B cell (primary cell): ENCODE measurements at regions not wholly inside any gene's neighbourhood (a gene's known extent, or its start where the extent isn't known, plus 50 kb on each side); places are given as distances from the start of the nearest gene placed in this dataset.
"Not testable (repeated sequence)": the region's sequence is repeated elsewhere in the genome, so short reads cannot be mapped to it uniquely, and the experiment has no call there.

Experiments used
- ATAC-seq: fragments of 200-7000 bp; cut with Tn5 transposase; one replicate; pipeline ENCODE4 v1.10.0; 2021; ENCODE audit warnings: low read depth, mild to moderate bottlenecking, moderate number of reproducible peaks, moderate library complexity
- CTCF ChIA-PET: fragments of 350-600 bp; sonication (Branson Sonifier 250); formaldehyde crosslinking; loops from one replicate; lab custom pipeline; 2021; ENCODE audit warnings: antibody characterized with exemption, inconsistent platforms; lab: Charles Lee
- POLR2A ChIA-PET: fragments of 350-600 bp; sonication (Branson Sonifier 250); formaldehyde crosslinking; loops from one replicate; lab custom pipeline; 2021; ENCODE audit warnings: antibody characterized with exemption; lab: Charles Lee
- DNase-seq: peaks from one replicate; pipeline ENCODE4 v3.0.0; 2013
- H2AFZ ChIP-seq: 2 replicates; pipeline ENCODE4 v1.6.1; 2012; ENCODE audit warnings: mild to moderate bottlenecking, low read depth, low read length; ENCODE audit not compliant: insufficient read depth, poor library complexity, severe bottlenecking
- H3K27ac ChIP-seq, 2 donors: 1 replicate in 1 of 2; 2 replicates in 1 of 2; pipeline ENCODE4 v1.5.1; 2012 to 2013; ENCODE audit warnings: low read length in 2 of 2, mild to moderate bottlenecking in 2 of 2, moderate library complexity in 1 of 2
- H3K27me3 ChIP-seq, 4 experiments: fragments of 200-600 bp in 1 of 4; sonication (generic) in 1 of 4; replicated peaks in 1 of 4; 1 replicate in 2 of 4; 2 replicates in 2 of 4; pipeline versions ENCODE4 v1.6.1 to v1.7.0; 2013 to 2016; ENCODE audit warnings: low read length in 3 of 4, mild to moderate bottlenecking in 2 of 4, mixed read lengths in 1 of 4, moderate library complexity in 1 of 4; ENCODE audit not compliant: insufficient read depth in 4 of 4, control insufficient read depth in 3 of 4; ENCODE audit errors: control extremely low read depth in 1 of 4
- H3K36me3 ChIP-seq, 2 experiments: replicated peaks in 1 of 2; 1 replicate in 1 of 2; 2 replicates in 1 of 2; pipeline versions ENCODE4 v1.6.1 to v1.7.1; 2013; ENCODE audit warnings: low read length in 1 of 2; ENCODE audit not compliant: insufficient read depth in 2 of 2, control insufficient read depth in 1 of 2; ENCODE audit errors: control extremely low read depth in 1 of 2, extremely low read depth in 1 of 2
- H3K4me1 ChIP-seq, 2 donors: fragments of 200-600 bp in 1 of 2; sonication (generic) in 1 of 2; 1 replicate in 1 of 2; 2 replicates in 1 of 2; pipeline versions ENCODE4 v1.5.1 to v1.6.1; 2013 to 2017; ENCODE audit warnings: low read length in 2 of 2; ENCODE audit not compliant: control insufficient read depth in 2 of 2, insufficient read depth in 2 of 2
- H3K4me2 ChIP-seq: replicated peaks from 2 replicates; pipeline ENCODE3; 2012; ENCODE audit warnings: mild to moderate bottlenecking, low read depth, low read length; ENCODE audit not compliant: poor library complexity, severe bottlenecking
- H3K4me3 ChIP-seq, 5 experiments: fragments of 200-600 bp in 1 of 5; sonication (generic) in 1 of 5; 1 replicate in 3 of 5; 2 replicates in 2 of 5; pipeline versions ENCODE4 v1.5.1 to v1.7.0; 2011 to 2016; ENCODE audit warnings: low read length in 4 of 5, mild to moderate bottlenecking in 4 of 5, low read depth in 2 of 5, control low read depth in 1 of 5, moderate library complexity in 1 of 5; ENCODE audit not compliant: insufficient read depth in 1 of 5; ENCODE audit errors: control extremely low read depth in 1 of 5, extremely low read depth in 1 of 5
- H3K79me2 ChIP-seq: fragments of 200-600 bp; sonication (generic); one replicate; pipeline ENCODE4 v1.6.0; 2016; ENCODE audit warnings: low read length; ENCODE audit not compliant: control insufficient read depth, insufficient read depth
- H3K9ac ChIP-seq: fragments of 200-600 bp; sonication (generic); 2 replicates; pipeline ENCODE4 v1.6.1; 2017; ENCODE audit warnings: mild to moderate bottlenecking, low read length, moderate library complexity
- H3K9me3 ChIP-seq, 3 donors: one replicate each; pipeline versions ENCODE4 v1.6.1 to v1.7.1; 2013; ENCODE audit warnings: low read length in 2 of 3; ENCODE audit not compliant: control insufficient read depth in 2 of 3, insufficient read depth in 1 of 3; ENCODE audit errors: control extremely low read depth in 1 of 3
- H4K20me1 ChIP-seq: 2 replicates; pipeline ENCODE4 v1.6.0; 2012; ENCODE audit warnings: mild to moderate bottlenecking, low read length; ENCODE audit not compliant: insufficient read depth, control insufficient read depth, poor library complexity, severe bottlenecking
- H3K27ac Mint-ChIP-seq: one replicate; pipeline ENCODE4 v1.8.0; 2021; ENCODE audit warnings: mixed read lengths
- H3K27me3 Mint-ChIP-seq: one replicate; pipeline ENCODE4 v1.8.0; 2021; ENCODE audit warnings: mixed read lengths
- H3K4me1 Mint-ChIP-seq: one replicate; pipeline ENCODE4 v1.8.0; 2021; ENCODE audit warnings: mixed read lengths
- H3K4me3 Mint-ChIP-seq: one replicate; pipeline ENCODE4 v1.8.0; 2021; ENCODE audit warnings: mixed read lengths
- H3K9me3 Mint-ChIP-seq: one replicate; pipeline ENCODE4 v1.8.0; 2022; ENCODE audit warnings: mixed read lengths; ENCODE audit not compliant: insufficient read depth
- EZH2 ChIP-seq: IDR thresholded peaks from 2 replicates; pipeline ENCODE4 v1.6.1; 2012; ENCODE audit warnings: borderline replicate concordance, low read depth, mild to moderate bottlenecking, moderate library complexity, low read length; ENCODE audit not compliant: insufficient read depth, poor library complexity, severe bottlenecking
- WGBS: methylation state at CpG from one replicate; pipeline ENCODE4 v1.1.5; 2013; ENCODE audit warnings: missing lambda C conversion rate; ENCODE audit not compliant: insufficient coverage; 5-methylcytosine and 5-hydroxymethylcytosine counted together
- intact Hi-C: fragments of 100-400 bp; cut with micrococcal nuclease; formaldehyde crosslinking; loops from one replicate; pipeline ENCODE4 v1.10.0; 2022
- TF ChIP-seq, protein P1 (sequence below): fragments of 200-600 bp; IDR thresholded peaks from one replicate; pipeline ENCODE4 v1.8.0; 2022; ENCODE audit warnings: antibody characterized with exemption, mild to moderate bottlenecking

DNA sequence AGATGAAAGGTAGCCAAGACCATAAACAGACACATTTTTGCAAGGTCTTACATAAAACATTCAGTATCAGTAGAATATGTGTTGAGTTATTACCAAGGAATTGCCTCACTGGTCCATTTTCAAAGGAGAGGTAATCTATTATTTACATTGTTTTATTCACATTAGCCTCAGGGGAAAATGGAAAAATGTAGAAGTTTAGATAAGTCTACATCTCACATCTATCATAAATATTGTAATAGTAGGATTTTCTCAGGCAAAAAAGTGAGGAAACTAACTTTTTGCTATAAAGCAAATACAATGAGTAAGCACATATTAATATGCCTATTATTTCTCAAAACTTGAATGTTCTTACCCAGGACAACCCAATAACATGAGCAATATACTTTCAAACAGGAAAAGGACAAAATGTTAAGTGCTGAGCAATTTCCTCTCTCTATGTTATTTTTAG, 184.6 kb upstream of the AGTR1 start:
- no peaks in the 10 kb centered on the region for H3K79me2 ChIP-seq
- no peak overlapping the region for H3K4me3 Mint-ChIP-seq
- no peaks in the 10 kb centered on the region for H3K9me3 ChIP-seq
- H3K27ac ChIP-seq, result no peak overlapping the region
- peaks cover 2% of the 10 kb centered on the region for H3K9me3 Mint-ChIP-seq
- H3K4me1 Mint-ChIP-seq, result no peaks in the 10 kb centered on the region
- no peaks in the 10 kb centered on the region for H3K36me3 ChIP-seq
- no peaks in the 10 kb centered on the region for H3K27me3 ChIP-seq
- ChIA-PET CTCF (no interaction called here), POLR2A (no interaction called here)
- H3K4me2 ChIP-seq, result no peak overlapping the region
- no peaks in the 10 kb centered on the region for H3K27me3 Mint-ChIP-seq
- DNase-seq (no peak), ATAC-seq (no peak)
- intact Hi-C loops, result no loop called here
- TF ChIP-seq, protein P1, sequence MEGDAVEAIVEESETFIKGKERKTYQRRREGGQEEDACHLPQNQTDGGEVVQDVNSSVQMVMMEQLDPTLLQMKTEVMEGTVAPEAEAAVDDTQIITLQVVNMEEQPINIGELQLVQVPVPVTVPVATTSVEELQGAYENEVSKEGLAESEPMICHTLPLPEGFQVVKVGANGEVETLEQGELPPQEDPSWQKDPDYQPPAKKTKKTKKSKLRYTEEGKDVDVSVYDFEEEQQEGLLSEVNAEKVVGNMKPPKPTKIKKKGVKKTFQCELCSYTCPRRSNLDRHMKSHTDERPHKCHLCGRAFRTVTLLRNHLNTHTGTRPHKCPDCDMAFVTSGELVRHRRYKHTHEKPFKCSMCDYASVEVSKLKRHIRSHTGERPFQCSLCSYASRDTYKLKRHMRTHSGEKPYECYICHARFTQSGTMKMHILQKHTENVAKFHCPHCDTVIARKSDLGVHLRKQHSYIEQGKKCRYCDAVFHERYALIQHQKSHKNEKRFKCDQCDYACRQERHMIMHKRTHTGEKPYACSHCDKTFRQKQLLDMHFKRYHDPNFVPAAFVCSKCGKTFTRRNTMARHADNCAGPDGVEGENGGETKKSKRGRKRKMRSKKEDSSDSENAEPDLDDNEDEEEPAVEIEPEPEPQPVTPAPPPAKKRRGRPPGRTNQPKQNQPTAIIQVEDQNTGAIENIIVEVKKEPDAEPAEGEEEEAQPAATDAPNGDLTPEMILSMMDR, result no peak
- no peak for TF ChIP-seq EZH2
- H3K4me1 ChIP-seq, result no peaks in the 10 kb centered on the region
- H3K27ac Mint-ChIP-seq, result no peak overlapping the region
- no peak overlapping the region for H3K4me3 ChIP-seq
- H2AFZ ChIP-seq, result no peak overlapping the region
- H3K9ac ChIP-seq, result no peak overlapping the region
- H4K20me1 ChIP-seq, result no peaks in the 10 kb centered on the region

DNA sequence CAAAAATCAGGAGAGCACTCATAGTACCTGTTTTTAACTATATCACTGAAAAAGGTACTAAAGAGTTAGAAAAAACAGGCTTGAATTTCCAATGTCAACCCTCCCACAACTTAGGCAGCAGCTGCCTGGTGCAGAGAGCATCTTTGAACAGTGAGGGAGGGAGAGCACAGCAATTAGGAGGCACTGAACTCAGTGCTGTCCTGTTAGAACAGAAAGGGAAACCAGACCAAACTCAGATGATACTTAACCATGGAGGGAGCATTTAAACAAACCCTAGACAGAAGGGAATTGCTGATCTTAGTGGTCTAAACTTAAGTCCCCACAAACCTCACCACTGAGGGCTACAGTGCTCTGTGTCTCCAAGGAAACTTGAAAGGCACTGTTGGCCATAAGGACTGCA, 179.2 kb upstream of the AGTR1 start:
- Histone ChIP-seq H4K20me1 (no peaks in the 10 kb centered on the region), H3K9ac (no peak overlapping the region), H3K36me3 (no peaks in the 10 kb centered on the region), H3K27me3 (no peaks in the 10 kb centered on the region), H3K4me1 (no peaks in the 10 kb centered on the region), H2AFZ (no peak overlapping the region), H3K4me2 (no peak overlapping the region), H3K79me2 (no peaks in the 10 kb centered on the region), H3K4me3 (no peak overlapping the region), H3K9me3 (peaks cover 0 to 3% (median 0%) of the 10 kb centered on the region in 3 donors), H3K27ac (no peak overlapping the region)
- Mint-ChIP-seq H3K4me3 (no peak overlapping the region), H3K9me3 (peaks cover 2% of the 10 kb centered on the region), H3K27ac (no peak overlapping the region), H3K27me3 (no peaks in the 10 kb centered on the region), H3K4me1 (no peaks in the 10 kb centered on the region)
- intact Hi-C loops, result no loop called here
- CTCF ChIA-PET, result no interaction called here
- no peak for TF ChIP-seq EZH2
- TF ChIP-seq, protein P1, result no peak
- no peak for ATAC-seq
- DNase-seq, result no peak
- POLR2A ChIA-PET, result no interaction called here

DNA sequence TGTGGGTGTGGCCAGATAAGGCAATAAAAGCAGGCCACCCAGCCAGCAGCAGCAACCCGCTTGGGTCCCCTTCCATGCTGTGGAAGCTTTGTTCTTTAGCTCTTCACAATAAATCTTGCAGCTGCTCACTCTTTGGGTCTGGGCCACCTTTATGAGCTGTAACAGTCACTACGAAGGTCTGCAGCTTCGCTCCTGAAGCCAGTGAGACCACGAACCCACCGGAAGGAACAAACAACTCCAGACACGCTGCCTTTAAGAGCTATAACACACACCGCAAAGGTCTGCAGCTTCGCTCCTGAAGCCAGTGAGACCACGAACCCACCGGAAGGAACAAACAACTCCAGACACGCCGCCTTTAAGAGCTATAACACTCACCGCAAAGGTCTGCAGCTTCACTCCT, 172.1 kb upstream of the AGTR1 start:
- POLR2A ChIA-PET, result not testable (repeated sequence)

More for the DNA sequence above, 172.1 kb upstream of the AGTR1 start:
- H3K4me1 ChIP-seq, H3K36me3 ChIP-seq, H3K4me3 ChIP-seq, H3K27me3 ChIP-seq, H3K79me2 ChIP-seq, H3K27me3 Mint-ChIP-seq, DNase-seq, H3K9me3 Mint-ChIP-seq, ATAC-seq, intact Hi-C loops, H2AFZ ChIP-seq, H3K4me1 Mint-ChIP-seq, H4K20me1 ChIP-seq, H3K4me3 Mint-ChIP-seq, CTCF ChIA-PET, H3K9ac ChIP-seq, H3K9me3 ChIP-seq, H3K4me2 ChIP-seq, H3K27ac ChIP-seq, H3K27ac Mint-ChIP-seq: not testable (repeated sequence)
- WGBS, result 74% methylated on average over 13 of the region's 13 CpGs
